ENCODE measurements at regions not wholly inside any gene's neighbourhood (a gene's known extent, or its start where the extent isn't known, plus 50 kb on each side); places are given as distances from the start of the nearest gene placed in this dataset.

GRCh38 chr3:81395739-81396513, 365.5 kb downstream of the GBE1 start:
- peak in 1 of 7 donors; percentile 63 for DNase-seq
- H3K4me1 ChIP-seq (replicated peaks in 1 of 2) = no peaks in the 10 kb centered on the region
- no peaks in the 10 kb centered on the region for H3K9me3 ChIP-seq (replicated peaks in 1 of 3)
- TF ChIP-seq, protein P1, sequence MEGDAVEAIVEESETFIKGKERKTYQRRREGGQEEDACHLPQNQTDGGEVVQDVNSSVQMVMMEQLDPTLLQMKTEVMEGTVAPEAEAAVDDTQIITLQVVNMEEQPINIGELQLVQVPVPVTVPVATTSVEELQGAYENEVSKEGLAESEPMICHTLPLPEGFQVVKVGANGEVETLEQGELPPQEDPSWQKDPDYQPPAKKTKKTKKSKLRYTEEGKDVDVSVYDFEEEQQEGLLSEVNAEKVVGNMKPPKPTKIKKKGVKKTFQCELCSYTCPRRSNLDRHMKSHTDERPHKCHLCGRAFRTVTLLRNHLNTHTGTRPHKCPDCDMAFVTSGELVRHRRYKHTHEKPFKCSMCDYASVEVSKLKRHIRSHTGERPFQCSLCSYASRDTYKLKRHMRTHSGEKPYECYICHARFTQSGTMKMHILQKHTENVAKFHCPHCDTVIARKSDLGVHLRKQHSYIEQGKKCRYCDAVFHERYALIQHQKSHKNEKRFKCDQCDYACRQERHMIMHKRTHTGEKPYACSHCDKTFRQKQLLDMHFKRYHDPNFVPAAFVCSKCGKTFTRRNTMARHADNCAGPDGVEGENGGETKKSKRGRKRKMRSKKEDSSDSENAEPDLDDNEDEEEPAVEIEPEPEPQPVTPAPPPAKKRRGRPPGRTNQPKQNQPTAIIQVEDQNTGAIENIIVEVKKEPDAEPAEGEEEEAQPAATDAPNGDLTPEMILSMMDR (IDR thresholded peaks at IDR 0.05) = no peak
- no peak for TF ChIP-seq POLR2A (IDR thresholded peaks at IDR 0.05)
- no peaks in the 10 kb centered on the region for H3K27me3 ChIP-seq
- no peak overlapping the region for H3K27ac ChIP-seq
- WGBS, 4 donors = 66 to 70% (median 68%) methylated on average over 5 to 7 of the region's 7 CpGs
- H3K4me3 ChIP-seq = no peak overlapping the region
- intact Hi-C loops (cut with DNase I) = no loop called here
- H3K36me3 ChIP-seq (replicated peaks in 1 of 2) = no peaks in the 10 kb centered on the region

- intact Hi-C loops (cut with DNase I) = no loop called here
- Histone ChIP-seq H3K9me3 (replicated peaks in 1 of 3) (no peaks in the 10 kb centered on the region), H3K4me1 (replicated peaks in 1 of 2) (no peaks in the 10 kb centered on the region), H3K4me3 (no peak overlapping the region), H3K27ac (no peak overlapping the region), H3K27me3 (no peaks in the 10 kb centered on the region), H3K36me3 (replicated peaks in 1 of 2) (no peaks in the 10 kb centered on the region)
- 78 to 83% (median 80%) methylated on average over 4 of the region's 4 CpGs for WGBS, 4 donors
- TF ChIP-seq POLR2A (IDR thresholded peaks at IDR 0.05) = no peak
- TF ChIP-seq, protein P1 (IDR thresholded peaks at IDR 0.05) = no peak
- DNase-seq = no peak
Measured at GRCh38 chr3:81394651-81395524, 366.6 kb downstream of the GBE1 start.

GRCh38 chr3:81393251-81393650, 368.2 kb downstream of the GBE1 start:
- TF ChIP-seq POLR2A (IDR thresholded peaks at IDR 0.05) = no peak
- TF ChIP-seq, protein P1 (IDR thresholded peaks at IDR 0.05) = no peak
- no peaks in the 10 kb centered on the region for H3K4me1 ChIP-seq (replicated peaks in 1 of 2)
- H3K36me3 ChIP-seq (replicated peaks in 1 of 2) = no peaks in the 10 kb centered on the region
- no peak for DNase-seq
- intact Hi-C loops (cut with DNase I) = no loop called here
- no peaks in the 10 kb centered on the region for H3K9me3 ChIP-seq (replicated peaks in 1 of 3)
- no peak overlapping the region for H3K27ac ChIP-seq
- no peaks in the 10 kb centered on the region for H3K27me3 ChIP-seq
- no peak overlapping the region for H3K4me3 ChIP-seq
- 65 to 76% (median 68%) methylated on average over 1 of the region's 1 CpG for WGBS, 4 donors

DNA sequence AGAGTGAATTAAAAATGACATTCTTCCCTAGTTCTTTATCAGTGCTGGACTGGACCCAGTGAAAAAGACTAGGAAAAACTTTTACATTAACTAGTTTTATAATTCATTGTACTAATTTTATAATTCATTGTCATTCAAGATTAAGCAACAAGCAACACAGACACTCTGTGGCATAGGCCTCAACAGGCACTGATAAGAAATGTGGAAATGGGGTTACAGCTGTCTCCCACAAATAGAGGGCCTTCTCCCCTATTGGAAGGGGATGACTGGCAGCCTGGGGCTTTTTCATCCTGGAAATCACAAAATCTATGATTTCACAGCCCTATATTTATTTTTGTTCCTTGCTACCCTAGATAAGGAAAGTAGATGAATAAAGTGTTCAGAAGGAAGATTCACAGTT, 370.6 kb downstream of the GBE1 start:
- intact Hi-C loops (cut with DNase I) = no loop called here
- H3K27ac ChIP-seq = no peak overlapping the region
- no peak overlapping the region for H3K4me3 ChIP-seq
- H3K4me1 ChIP-seq (replicated peaks in 1 of 2) = no peaks in the 10 kb centered on the region
- no peak for TF ChIP-seq POLR2A (IDR thresholded peaks at IDR 0.05)
- TF ChIP-seq, protein P1 (IDR thresholded peaks at IDR 0.05) = no peak
- H3K9me3 ChIP-seq (replicated peaks in 1 of 3) = no peaks in the 10 kb centered on the region
- DNase-seq = no peak
- no peaks in the 10 kb centered on the region for H3K27me3 ChIP-seq
- H3K36me3 ChIP-seq (replicated peaks in 1 of 2) = no peaks in the 10 kb centered on the region
